GM12878 (cell line): ENCODE measurements at regions not wholly inside any gene's neighbourhood (a gene's known extent, or its start where the extent isn't known, plus 50 kb on each side); places are given as distances from the start of the nearest gene placed in this dataset.

ENCODE experiments used
- BCL3 ChIP-seq: IDR thresholded peaks from 2 replicates; pipeline ENCODE4 v1.6.1; 2011; ENCODE audit warnings: borderline replicate concordance, low read depth, mild to moderate bottlenecking, moderate library complexity, low read length; ENCODE audit not compliant: insufficient read depth, poor library complexity, severe bottlenecking
- CHD1 ChIP-seq: IDR thresholded peaks from 2 replicates; pipeline ENCODE4 v1.6.1; 2012; ENCODE audit warnings: low read depth, low read length, improper control_type of control experiment
- CTCF ChIP-seq, 3 experiments: IDR thresholded peaks in 2 of 3; conservative IDR thresholded peaks in 1 of 3; 2 replicates each; pipeline ENCODE4 v1.5.1; 2011; ENCODE audit warnings: low read depth in 3 of 3, low read length in 3 of 3, mild to moderate bottlenecking in 3 of 3, control low read depth in 2 of 3, moderate library complexity in 2 of 3, inconsistent platforms in 1 of 3, mixed read lengths in 1 of 3; ENCODE audit not compliant: control insufficient read depth in 2 of 3, insufficient read depth in 1 of 3; ENCODE audit errors: extremely low read depth in 1 of 3
- ESRRA ChIP-seq: IDR thresholded peaks from 2 replicates; pipeline ENCODE4 v1.6.1; 2012; ENCODE audit warnings: mild to moderate bottlenecking, low read length, improper control_type of control experiment
- FOS ChIP-seq: IDR thresholded peaks from 3 replicates; pipeline ENCODE4 v1.6.1; 2011; ENCODE audit warnings: borderline replicate concordance; ENCODE audit not compliant: insufficient read length; ENCODE audit errors: extremely low read depth
- HDAC6 ChIP-seq: fragments of 200-600 bp; sonication (generic); IDR thresholded peaks from one replicate; pipeline ENCODE4 v1.8.0; 2017; ENCODE audit warnings: antibody characterized with exemption; ENCODE audit not compliant: unreplicated experiment
- PKNOX1 ChIP-seq: fragments of 450-650 bp; IDR thresholded peaks from 2 replicates; pipeline ENCODE4 v1.6.1; 2016; ENCODE audit warnings: mild to moderate bottlenecking
- POLR2AphosphoS5 ChIP-seq: IDR thresholded peaks from 2 replicates; pipeline ENCODE4 v1.6.1; 2011; ENCODE audit warnings: mild to moderate bottlenecking, low read length, inconsistent platforms
- SMAD1 ChIP-seq: fragments of 450-650 bp; IDR thresholded peaks from 2 replicates; pipeline ENCODE4 v1.6.1; 2018; ENCODE audit warnings: mild to moderate bottlenecking, low read depth; ENCODE audit not compliant: partially characterized antibody
- SUZ12 ChIP-seq: fragments of 200-600 bp; sonication (generic); IDR thresholded peaks from one replicate; pipeline ENCODE4 v1.6.1; 2018; ENCODE audit warnings: antibody characterized with exemption, mild to moderate bottlenecking; ENCODE audit not compliant: unreplicated experiment
- TAF1 ChIP-seq: IDR thresholded peaks from 2 replicates; pipeline ENCODE4 v1.6.1; 2011; ENCODE audit warnings: mild to moderate bottlenecking, low read depth, low read length, borderline replicate concordance

- TF ChIP-seq CHD1 (no peak), POLR2AphosphoS5 (no peak), FOS (no peak), SUZ12 (no peak), CTCF (IDR thresholded peaks at IDR 0.05 in 2 of 3, conservative IDR thresholded peaks at IDR 0.05 in 1 of 3; ENCODE audit: control insufficient read depth in 2 of 3, extremely low read depth in 1 of 3, insufficient read depth in 1 of 3, low read depth in 3 of 3, low read length in 3 of 3) (no peak), TAF1 (no peak), BCL3 (no peak), HDAC6 (no peak), PKNOX1 (no peak), ESRRA (no peak), SMAD1 (no peak)
Measured at GRCh38 chrX:39981946-39982345, 115.8 kb downstream of the BCOR start.
